Nucleus accumbens (tissue), 56 donors: ENCODE measurements at regions not wholly inside any gene's neighbourhood (a gene's known extent, or its start where the extent isn't known, plus 50 kb on each side); places are given as distances from the start of the nearest gene placed in this dataset.

Experiments used
- DNase-seq, 56 donors: peaks; one replicate each; lab custom pipeline; 2025; lab: John Stamatoyannopoulos, UW

DNA sequence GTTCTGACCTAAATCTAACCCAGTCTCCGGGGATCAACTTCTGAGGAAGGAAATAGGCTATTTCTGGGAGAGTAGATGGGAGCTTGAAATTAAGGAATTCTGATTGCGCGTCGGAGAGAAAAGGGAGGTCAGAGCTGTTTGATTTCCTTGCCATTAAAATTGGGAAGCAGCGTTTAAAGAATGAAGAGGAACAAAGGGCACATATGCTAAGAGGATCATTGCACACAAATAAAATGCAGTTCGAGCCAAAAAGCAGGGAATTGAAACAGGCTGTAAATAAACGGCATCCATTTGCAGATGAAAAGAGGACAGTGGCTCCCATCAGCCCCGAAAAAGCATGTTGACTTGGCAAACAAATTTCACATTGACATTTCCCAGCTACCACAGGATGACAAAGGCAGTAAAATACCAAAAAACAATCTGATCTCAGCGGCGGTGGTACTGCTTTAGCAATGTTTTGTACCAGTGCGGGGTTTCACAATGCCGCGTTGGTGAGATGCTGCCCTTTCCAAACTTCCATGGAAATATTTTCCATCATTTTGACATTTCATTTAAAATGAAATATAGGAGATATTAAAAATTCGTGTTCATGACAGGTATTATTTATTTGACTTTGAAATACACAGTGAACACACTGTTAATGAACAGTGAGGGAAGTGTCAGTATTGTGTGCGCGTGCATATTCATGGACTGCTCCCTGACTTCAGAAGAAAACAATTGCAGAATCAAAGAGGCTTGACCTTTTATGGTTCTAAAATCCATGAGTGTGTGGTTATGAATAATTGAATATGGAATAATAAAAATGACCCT, 108.8 kb downstream of the SQOR start:
- DNase-seq, result no peak

GRCh38 chr15:45744236-45744589, 109.4 kb downstream of the SQOR start:
- no peak for DNase-seq

GRCh38 chr15:45747426-45747825, 112.6 kb downstream of the SQOR start:
- no peak for DNase-seq

DNA sequence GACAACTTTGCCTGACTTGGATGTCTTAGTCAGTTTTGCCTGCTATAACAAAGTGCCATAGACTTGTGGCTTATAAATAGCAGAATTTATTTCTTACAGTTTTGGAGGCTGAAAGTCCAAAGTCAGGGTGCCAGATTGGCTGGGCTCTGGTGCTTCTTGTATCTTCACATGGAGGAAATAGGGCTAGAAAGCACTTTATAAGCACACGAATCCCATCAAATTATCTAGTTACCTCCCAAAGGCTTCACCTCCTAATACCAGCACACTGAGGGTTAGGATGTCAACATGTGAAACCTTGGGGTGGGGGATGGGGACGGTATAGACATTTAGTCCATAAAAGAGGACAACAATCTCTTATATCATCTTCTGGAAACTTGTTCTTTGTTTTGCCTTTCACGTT, 116.8 kb downstream of the SQOR start:
- DNase-seq, result no peak

GRCh38 chr15:45759936-45760335, 125.1 kb downstream of the SQOR start:
- no peak for DNase-seq

DNA sequence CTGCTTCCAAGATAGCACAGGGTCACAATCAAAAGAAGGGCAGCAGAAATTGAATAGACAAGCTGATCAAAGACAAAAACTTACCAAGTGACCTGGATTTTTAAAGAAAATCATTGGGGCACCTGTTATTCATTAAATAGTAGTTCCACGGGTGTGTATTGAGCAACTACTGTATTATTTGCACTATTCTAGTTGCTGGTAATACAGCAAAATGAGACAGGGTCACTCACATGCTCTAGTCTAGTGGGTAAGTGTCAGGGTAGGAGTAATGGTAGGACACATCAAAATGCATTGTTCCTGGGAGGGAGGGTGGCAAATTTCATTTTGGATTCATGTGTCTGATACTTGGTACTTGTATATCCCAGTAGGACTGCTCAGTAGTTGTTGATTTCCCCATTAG, 127.9 kb downstream of the SQOR start:
- DNase-seq, result no peak

DNA sequence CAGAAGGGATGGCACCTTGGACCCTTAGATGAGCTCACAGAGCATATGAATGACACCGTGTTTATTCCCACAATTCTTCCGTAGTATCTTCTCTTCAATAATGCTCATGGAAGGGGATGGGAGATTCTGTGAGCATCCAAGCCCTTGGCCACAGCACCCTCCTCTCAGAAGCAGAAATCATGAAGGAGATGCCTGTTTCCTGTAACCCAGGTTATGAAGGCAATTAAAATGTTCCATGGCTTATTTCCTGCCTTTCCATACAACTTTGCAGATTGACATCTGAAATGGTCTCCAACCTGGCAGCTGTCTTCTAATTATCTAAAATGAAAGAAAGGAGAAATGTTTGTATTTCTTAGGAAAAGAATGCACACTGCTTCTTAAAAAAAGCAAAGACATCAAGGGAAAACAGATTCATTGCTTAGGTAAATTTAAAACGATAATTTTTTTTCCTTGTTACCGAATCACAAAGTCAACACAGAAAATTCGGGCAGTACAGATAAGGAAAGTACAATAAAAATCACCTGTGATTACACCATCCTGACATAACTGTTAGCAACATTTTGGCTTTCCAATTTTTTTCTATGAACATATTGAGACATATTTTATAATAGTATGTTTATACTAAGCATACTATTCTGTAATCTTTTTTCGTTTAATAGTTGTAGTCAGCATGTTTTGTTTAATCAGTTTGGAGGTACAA, 128.5 kb downstream of the SQOR start:
- no peak for DNase-seq

- DNase-seq, result no peak
Measured at GRCh38 chr15:45773149-45773548, 138.3 kb downstream of the SQOR start.

DNA sequence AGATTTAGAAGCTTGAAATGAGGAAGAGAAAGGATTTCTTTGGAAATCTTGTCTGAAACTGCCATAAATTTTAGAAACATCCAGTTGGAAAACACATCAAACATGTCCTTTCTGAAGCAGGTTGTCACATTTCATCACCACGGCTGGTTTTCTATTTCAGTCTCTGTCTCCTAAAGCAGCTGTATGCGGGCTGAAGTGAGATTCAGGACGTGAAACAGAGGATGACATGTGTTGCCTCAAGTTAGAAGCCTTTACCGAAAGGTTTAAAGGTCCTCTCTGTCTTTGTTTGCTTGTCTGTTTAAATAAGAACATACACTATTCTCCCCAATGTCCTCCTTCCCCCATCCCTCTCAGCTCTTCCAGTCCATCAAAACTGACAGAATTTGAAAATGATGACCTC, 141.9 kb downstream of the SQOR start:
- DNase-seq, result no peak

DNA sequence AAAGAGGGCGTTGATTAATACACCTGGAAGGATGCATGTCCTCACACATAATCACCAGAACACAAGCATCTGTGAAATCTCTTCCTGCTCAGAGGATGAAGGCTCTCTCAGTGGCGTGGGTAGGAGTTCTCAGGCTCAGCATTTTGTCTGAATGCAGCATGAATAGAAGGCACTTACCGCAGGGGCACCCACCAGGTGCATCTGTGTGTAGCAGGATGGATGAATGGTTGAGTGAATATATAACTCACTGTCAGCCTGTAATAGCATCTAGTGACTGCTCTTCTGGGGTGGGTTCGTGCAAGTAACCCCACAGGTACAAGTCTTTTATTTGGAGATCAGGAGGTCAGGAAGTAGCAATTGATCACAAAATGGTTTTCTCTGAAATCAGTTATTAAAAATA, 143.0 kb downstream of the SQOR start:
- no peak for DNase-seq

DNA sequence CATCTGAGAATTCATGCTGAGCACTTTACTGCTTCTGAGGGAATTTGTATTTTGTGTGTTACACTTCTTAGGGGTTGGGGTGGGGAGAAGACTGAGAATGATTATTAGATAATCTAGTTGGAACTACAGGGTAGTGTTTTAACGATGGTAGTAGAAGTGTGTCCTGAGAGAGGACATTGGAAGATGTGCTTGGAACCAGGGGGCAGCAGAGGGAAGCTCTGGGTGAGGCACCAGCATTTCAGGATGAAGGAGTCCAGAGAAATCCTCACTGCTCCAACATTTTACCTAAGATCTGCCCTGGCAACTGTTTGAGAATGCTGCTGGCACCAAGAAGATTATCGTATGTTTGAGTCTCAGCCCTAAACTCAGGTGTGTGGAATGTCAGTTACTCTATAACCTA, 145.5 kb downstream of the SQOR start:
- no peak for DNase-seq

- no peak for DNase-seq
Measured at GRCh38 chr15:45784656-45785055, 149.8 kb downstream of the SQOR start.

DNA sequence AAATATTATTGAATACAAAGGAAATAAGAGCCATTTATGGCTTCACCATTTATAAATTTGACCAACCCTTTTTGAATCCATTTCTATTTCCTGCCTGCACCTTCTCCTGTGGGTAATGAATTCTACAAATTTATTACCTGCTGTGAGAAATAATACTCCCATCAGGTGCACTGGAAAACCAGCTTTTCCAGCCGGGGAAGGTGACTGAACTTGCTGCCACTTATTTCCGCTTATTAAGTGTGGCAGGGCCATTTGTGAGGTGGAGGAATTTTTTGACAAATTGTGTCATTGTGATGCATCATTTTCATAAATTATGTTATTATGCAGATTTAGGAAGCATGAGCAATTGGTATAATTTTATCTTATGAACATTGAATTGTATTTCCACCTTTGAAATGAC, 151.1 kb downstream of the SQOR start:
- no peak for DNase-seq

GRCh38 chr15:45790325-45790943, 155.6 kb downstream of the SQOR start:
- DNase-seq, result peak in 2 of 56 donors; percentile 1 to 9

- no peak for DNase-seq
Measured at GRCh38 chr15:45794304-45794703, 159.5 kb downstream of the SQOR start.

GRCh38 chr15:45794712-45795439, 160.0 kb downstream of the SQOR start:
- DNase-seq, result no peak

- peak in 13 of 56 donors; percentile 1 to 19 (median 3) for DNase-seq
Measured at GRCh38 chr15:45795440-45796069, 160.7 kb downstream of the SQOR start.

GRCh38 chr15:45796433-45796832, 161.6 kb downstream of the SQOR start:
- DNase-seq, result no peak

GRCh38 chr15:45799508-45799907, 164.7 kb downstream of the SQOR start:
- DNase-seq, result no peak

DNA sequence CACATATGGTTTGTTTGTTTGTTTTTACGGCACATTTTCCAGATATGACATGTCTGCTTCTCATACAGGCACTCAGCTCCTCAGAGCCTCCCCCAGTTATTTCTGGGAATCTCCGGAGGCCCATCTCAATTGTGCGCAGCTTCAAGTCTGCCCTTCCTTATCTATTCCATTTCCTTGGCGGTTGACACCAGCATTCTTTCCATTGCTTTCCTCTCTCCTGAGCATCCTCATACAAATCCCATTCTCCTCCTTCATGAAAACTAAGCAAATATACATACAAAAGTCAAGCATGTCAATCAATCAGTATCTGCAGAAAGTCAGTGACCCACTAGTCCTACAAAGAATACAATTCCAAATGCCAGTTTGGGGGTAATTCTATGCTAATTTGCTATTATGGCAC, 166.7 kb downstream of the SQOR start:
- no peak for DNase-seq

DNA sequence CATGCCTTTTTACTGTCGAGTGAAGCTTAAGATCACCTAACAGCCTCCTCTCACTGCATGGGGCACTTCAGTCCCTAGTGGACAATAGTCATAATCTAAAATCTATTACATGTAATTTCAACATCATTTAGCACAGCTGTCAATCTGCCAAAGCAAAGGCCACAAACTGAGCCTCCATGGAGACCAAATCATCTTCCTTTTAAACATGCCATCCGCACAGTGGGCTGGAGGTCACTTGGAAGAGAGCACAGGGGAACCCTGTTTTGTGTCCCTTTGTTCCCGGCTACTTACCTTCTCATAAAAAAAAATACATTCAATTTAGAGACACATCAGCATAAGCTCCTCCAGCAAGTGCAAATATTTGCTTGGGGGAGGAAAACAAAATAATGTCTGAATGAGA, 167.3 kb downstream of the SQOR start:
- DNase-seq, result no peak
